Esophagus squamous epithelium (tissue), 4 donors: ENCODE measurements at regions not wholly inside any gene's neighbourhood (a gene's known extent, or its start where the extent isn't known, plus 50 kb on each side); places are given as distances from the start of the nearest gene placed in this dataset.

Experiments used
- CTCF ChIP-seq, 6 experiments: fragments of 450-650 bp in 4 of 6; fragments of 200-600 bp in 2 of 6; sonication (generic) in 2 of 6; IDR thresholded peaks; one replicate each; pipeline ENCODE4 v1.5.1; 2016 to 2019; ENCODE audit warnings: antibody characterized with exemption in 6 of 6, mild to moderate bottlenecking in 4 of 6, moderate library complexity in 4 of 6
- POLR2A ChIP-seq, 4 donors: fragments of 450-650 bp; IDR thresholded peaks; one replicate each; pipeline ENCODE4 v1.6.1; 2017; ENCODE audit warnings: antibody characterized with exemption in 4 of 4, mild to moderate bottlenecking in 4 of 4, moderate library complexity in 3 of 4

DNA sequence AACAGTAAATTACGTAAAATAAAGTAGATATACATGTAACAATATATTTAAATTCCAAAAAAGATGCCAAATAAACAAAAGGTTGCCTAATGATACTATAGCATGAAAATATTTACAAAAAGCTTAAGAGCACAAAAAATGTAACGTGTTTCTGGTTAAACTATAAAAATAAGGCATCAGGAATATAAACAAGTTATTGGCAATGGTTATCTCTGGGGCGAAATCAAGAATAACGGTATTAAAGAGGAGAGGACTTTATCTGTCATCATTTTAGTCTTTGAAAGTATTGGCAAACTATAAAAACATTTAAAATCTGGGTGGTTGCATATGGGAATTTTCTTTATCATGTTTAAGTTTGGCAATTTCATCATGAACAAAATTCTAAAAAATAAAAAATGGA is 1599.2 kb downstream of the MAT2B start:
- no peak for TF ChIP-seq CTCF (IDR thresholded peaks at IDR 0.05)
- TF ChIP-seq POLR2A (IDR thresholded peaks at IDR 0.05): no peak
